HG03354 (cell line): ENCODE measurements at regions not wholly inside any gene's neighbourhood (a gene's known extent, or its start where the extent isn't known, plus 50 kb on each side); places are given as distances from the start of the nearest gene placed in this dataset.
"Not testable (repeated sequence)": the region's sequence is repeated elsewhere in the genome, so short reads cannot be mapped to it uniquely, and the experiment has no call there.

ENCODE experiments used
- ATAC-seq: cut with Tn5 transposase; IDR thresholded peaks from one replicate; pipeline ENCODE4 v1.9.1; 2021; ENCODE audit warnings: mild to moderate bottlenecking; ENCODE audit not compliant: unreplicated experiment, poor library complexity, severe bottlenecking

- ATAC-seq: no peak
Measured at GRCh38 chr2:144136297-144137010, 383.5 kb downstream of the ZEB2 start.

GRCh38 chr2:144133936-144134665 is 385.8 kb downstream of the ZEB2 start:
- no peak for ATAC-seq

DNA sequence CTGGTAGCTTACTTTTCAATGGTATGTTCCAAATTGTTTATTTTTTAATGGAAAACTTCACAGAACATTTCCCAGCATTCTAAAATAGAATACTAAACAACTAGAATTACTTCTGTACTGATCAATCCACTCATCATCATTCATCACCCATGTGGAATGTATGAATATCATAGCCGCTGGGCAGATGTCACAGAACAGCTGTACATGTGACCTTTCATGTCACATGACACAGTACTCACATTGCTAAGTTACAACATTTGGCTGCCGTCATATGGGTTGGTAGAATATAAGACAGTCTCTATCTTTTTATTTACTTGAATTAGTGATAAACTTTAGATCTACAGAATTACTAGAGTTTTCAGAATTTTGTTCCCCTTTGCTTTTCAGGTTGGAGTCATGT is 387.6 kb downstream of the ZEB2 start:
- no peak for ATAC-seq

GRCh38 chr2:144131042-144131441 is 388.9 kb downstream of the ZEB2 start:
- no peak for ATAC-seq

GRCh38 chr2:144130551-144130950 is 389.4 kb downstream of the ZEB2 start:
- no peak for ATAC-seq

DNA sequence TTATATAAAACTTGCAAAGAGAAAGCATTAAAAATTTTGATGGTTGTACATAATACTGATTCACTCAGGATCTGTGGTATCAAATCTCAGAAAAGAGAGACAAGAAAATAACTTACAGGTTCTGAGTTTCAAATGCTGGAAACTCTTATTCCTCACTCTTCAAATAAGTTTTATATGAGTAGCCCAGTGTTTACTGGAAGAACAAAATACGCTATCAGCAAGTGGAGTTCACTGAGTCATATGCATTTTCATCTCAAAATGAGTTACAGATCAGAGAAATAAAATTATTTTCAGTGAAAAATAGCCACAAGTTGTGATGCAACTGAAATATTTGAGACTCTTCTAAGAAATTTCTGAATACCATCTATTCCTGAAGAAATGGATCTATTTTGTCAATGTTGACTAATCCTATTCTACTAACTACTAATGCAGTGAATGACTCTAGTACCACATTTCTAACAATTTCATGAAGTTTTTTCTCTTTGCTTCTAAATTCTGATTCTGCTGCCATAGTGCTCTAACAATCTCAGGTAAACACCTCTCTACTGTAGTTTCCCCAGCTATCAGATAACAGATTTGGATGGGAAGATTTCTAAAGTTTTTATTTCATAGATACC is 391.7 kb downstream of the ZEB2 start:
- no peak for ATAC-seq

- no peak for ATAC-seq
Measured at GRCh38 chr2:144127693-144128092, 392.2 kb downstream of the ZEB2 start.

DNA sequence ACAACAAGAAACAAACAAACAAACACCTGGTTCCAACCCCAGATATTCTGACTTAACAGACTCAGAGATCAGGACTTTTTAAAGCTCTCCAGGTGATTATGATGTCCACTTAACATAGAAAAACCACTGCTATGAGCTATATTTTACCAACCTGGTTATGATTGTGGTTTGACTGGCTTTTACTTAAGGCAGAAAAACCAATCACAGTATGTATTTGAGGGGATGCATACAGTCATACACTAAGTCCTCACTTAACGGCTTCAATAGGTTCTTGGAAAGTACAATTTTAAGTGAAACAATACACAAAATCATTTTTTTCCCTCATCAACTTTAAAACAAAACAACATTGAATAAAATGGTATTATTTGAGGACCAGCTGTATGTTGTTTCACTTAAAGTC is 393.6 kb downstream of the ZEB2 start:
- ATAC-seq: no peak

GRCh38 chr2:144125751-144126150 is 394.2 kb downstream of the ZEB2 start:
- no peak for ATAC-seq

DNA sequence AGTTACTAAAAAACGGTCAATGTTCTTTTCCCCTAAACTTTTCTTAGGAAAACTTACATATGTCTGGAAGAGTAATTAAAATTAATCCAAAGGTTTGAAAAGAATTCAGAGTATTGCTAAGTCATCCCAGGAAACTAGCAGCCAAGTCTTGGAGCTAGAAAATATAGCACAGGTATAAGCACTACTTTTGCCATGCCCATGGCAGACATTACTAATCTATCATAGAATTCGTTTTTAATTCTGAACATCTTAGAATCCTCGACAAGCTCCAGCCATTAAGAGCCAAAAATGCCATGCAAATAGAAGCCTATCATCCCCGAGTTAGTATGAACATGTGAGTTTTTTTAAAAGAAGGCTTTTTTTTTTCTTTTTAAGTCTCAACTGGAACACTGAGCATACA is 395.0 kb downstream of the ZEB2 start:
- ATAC-seq: no peak

DNA sequence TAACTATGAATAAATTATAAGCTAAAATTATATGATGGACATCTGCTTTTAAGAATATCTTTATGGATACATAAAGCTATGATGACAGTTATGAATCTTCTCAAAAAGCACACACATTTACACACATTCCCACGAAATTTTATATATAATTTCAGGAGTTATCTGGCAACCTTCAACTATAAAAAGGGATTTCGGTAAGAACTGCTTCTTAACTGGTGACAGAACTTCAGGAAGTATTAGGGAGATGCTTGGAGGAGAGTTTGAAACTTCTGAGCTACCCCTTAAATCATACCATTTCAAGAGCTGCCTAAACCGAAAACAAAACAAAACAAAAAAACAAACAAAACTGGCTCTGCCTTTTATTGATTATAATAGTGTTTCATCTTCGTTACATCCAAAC is 399.4 kb downstream of the ZEB2 start:
- ATAC-seq: no peak

GRCh38 chr2:144117086-144117485 is 402.8 kb downstream of the ZEB2 start:
- ATAC-seq: no peak

- ATAC-seq: no peak
Measured at GRCh38 chr2:144115739-144116291, 404.1 kb downstream of the ZEB2 start.

DNA sequence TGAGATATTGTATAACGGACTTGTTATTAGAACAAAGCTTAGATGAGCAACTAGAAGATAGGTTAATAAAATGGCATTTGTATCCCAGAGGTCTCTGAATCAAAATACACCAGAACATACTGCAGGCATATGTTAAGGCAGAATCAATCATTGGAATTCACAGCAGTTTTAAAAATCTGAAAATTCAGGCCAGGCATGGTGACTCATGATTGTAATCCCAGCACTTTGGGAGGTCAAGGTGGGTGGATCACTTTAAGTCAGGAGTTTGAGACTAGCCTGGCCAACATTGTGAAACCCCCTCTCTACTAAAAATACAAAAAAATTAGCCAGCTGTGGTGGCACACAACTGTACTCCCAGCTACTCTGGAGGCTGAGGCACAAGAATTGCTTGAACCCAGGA is 405.2 kb downstream of the ZEB2 start:
- ATAC-seq: no peak

DNA sequence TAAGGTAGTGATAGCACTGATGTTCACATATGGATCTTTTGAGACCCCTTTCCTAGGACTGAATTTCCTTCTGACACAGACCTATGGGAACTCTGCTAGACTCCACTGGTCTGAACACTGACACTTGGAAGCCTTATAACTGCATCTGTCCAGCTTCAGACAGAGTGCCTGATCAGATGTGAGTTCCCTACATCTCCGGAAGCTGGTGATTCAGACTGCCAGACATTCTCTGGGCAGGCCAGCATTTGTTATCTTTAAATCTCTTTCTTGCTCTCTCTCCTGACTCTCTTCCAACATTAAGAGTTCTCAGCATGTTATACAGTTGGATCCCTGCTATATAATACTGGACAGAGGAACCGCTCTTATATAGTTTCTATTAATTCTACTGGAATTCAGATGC is 408.5 kb downstream of the ZEB2 start:
- ATAC-seq: no peak

- ATAC-seq: not testable (repeated sequence)
Measured at GRCh38 chr2:144106104-144106503, 413.8 kb downstream of the ZEB2 start.

DNA sequence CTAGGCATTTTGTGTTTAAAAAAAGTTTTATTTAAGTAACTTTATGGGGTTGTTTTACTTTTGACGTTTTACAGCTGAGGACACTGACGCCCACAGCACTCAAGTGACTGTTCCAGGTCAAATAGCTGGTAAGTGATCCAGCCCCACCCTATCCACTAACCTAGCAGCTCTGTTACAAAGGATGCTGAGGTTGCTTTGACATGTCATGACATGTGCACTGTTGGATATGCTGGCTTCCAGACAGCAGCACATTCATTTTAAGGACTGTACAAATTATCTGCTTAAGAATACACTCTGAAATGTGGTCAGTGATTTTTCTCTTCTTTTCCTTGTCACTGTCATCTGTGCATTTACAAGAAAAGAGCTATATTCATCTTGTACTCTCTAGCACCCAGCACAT is 417.5 kb downstream of the ZEB2 start:
- ATAC-seq: no peak

GRCh38 chr2:144099780-144100377 is 420.0 kb downstream of the ZEB2 start:
- no peak for ATAC-seq

GRCh38 chr2:144099340-144099739 is 420.6 kb downstream of the ZEB2 start:
- ATAC-seq: no peak

DNA sequence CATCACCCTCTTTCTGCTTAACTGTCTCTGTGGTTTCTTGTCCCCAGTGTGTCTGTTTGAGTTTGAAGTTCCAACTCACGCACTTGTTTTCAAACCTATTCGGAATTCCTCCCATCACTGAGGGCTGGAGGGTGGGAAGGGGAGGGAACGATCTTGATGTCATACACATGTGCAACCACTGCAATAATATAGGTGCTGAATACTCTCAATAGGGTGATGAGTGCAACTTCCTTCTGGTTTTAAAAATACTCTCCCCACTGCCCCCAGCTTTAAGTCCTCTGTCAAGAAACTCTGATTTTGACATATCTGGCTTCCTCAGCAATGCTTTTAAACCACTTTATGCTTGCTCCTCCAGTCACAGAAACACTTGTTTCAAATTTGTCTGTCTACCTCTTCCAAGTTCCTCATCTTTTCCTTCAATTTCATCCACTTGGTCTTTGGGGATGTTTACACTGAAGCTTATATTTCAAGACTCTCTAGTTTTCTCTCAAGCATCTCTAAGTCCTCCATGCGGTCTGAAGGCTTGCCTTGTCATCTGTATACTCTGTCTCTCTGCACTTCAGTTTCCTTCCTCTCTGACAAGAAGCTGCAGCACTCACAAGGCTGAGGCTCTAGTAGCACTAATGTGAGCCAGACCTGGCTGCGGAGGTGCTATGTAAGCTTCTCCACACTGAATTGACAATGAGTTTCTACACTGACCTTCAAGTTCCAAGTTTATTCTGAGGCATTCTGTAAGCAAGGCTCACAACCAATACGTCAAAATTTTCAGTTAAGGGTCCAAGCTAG is 422.3 kb downstream of the ZEB2 start:
- ATAC-seq: no peak
